Activated naive CD4-positive, alpha-beta T cell treated with anti-CD3 and anti-CD28 coated beads, Interleukin-2, amount 10 ng/mL, durations not matched to agents 7 days and 5 days (primary cell): ENCODE measurements at regions not wholly inside any gene's neighbourhood (a gene's known extent, or its start where the extent isn't known, plus 50 kb on each side); places are given as distances from the start of the nearest gene placed in this dataset.
A peak's percentile ranks its signal among the peaks of the same experiment; 100 is the strongest.

Experiments
- CTCF ChIA-PET: fragments of 350-600 bp; sonication (Branson Sonifier 250); formaldehyde crosslinking; loops from one replicate; lab custom pipeline; 2021; ENCODE audit warnings: antibody characterized with exemption; lab: Charles Lee
- DNase-seq: peaks from one replicate; pipeline ENCODE4 v3.0.0-alpha.2; 2020
- H3K27ac Mint-ChIP-seq: one replicate; pipeline ENCODE4 v1.8.0; 2021; ENCODE audit warnings: mild to moderate bottlenecking, moderate library complexity, mixed read lengths
- H3K27me3 Mint-ChIP-seq: one replicate; pipeline ENCODE4 v1.8.0; 2021; ENCODE audit warnings: mild to moderate bottlenecking, mixed read lengths
- H3K36me3 Mint-ChIP-seq: one replicate; pipeline ENCODE4 v1.8.0; 2021; ENCODE audit warnings: mixed read lengths
- H3K4me1 Mint-ChIP-seq: one replicate; pipeline ENCODE4 v1.8.0; 2021; ENCODE audit warnings: mixed read lengths
- H3K4me3 Mint-ChIP-seq: one replicate; pipeline ENCODE4 v1.8.0; 2021; ENCODE audit warnings: mild to moderate bottlenecking, moderate library complexity, mixed read lengths
- H3K9me3 Mint-ChIP-seq: one replicate; pipeline ENCODE4 v1.8.0; 2021; ENCODE audit warnings: mixed read lengths

GRCh38 chr3:117998071-117998470, 1036.6 kb downstream of the IGSF11 start:
- H3K27me3 Mint-ChIP-seq: no peaks in the 10 kb centered on the region
- no peak for DNase-seq
- H3K27ac Mint-ChIP-seq: no peak overlapping the region
- H3K9me3 Mint-ChIP-seq: no peaks in the 10 kb centered on the region
- H3K4me3 Mint-ChIP-seq: no peak overlapping the region
- CTCF ChIA-PET: interaction anchor here (0.8 to 1.4 kb wide), 3 partner anchors 11 to 1227 kb away, joined by 3 to 4 read pairs (median 4); no protein-coding TSS in a partner anchor
- no peaks in the 10 kb centered on the region for H3K36me3 Mint-ChIP-seq
- H3K4me1 Mint-ChIP-seq: no peaks in the 10 kb centered on the region

- Mint-ChIP-seq H3K36me3 (no peaks in the 10 kb centered on the region), H3K27me3 (no peaks in the 10 kb centered on the region), H3K4me1 (no peaks in the 10 kb centered on the region), H3K9me3 (no peaks in the 10 kb centered on the region), H3K27ac (no peak overlapping the region), H3K4me3 (no peak overlapping the region)
- no peak for DNase-seq
- CTCF ChIA-PET: no interaction called here
Observed at GRCh38 chr3:118000219-118000618, 1034.4 kb downstream of the IGSF11 start.

GRCh38 chr3:118001380-118001779, 1033.3 kb downstream of the IGSF11 start:
- CTCF ChIA-PET: interaction anchor here (1.1 kb wide), 1 partner anchor 12 kb away, joined by 4 read pairs; no protein-coding TSS in a partner anchor
- H3K4me3 Mint-ChIP-seq: no peak overlapping the region
- no peaks in the 10 kb centered on the region for H3K4me1 Mint-ChIP-seq
- no peaks in the 10 kb centered on the region for H3K36me3 Mint-ChIP-seq
- no peaks in the 10 kb centered on the region for H3K9me3 Mint-ChIP-seq
- no peak overlapping the region for H3K27ac Mint-ChIP-seq
- H3K27me3 Mint-ChIP-seq: no peaks in the 10 kb centered on the region
- no peak for DNase-seq

GRCh38 chr3:118011910-118012309, 1022.7 kb downstream of the IGSF11 start:
- no peaks in the 10 kb centered on the region for H3K9me3 Mint-ChIP-seq
- H3K27ac Mint-ChIP-seq: no peak overlapping the region

GRCh38 chr3:118029049-118029448, 1005.6 kb downstream of the IGSF11 start:
- Mint-ChIP-seq H3K27me3 (no peaks in the 10 kb centered on the region), H3K9me3 (peaks cover 17% of the 10 kb centered on the region), H3K27ac (no peak overlapping the region), H3K36me3 (no peaks in the 10 kb centered on the region), H3K4me3 (no peak overlapping the region), H3K4me1 (no peaks in the 10 kb centered on the region)
- no peak for DNase-seq
- CTCF ChIA-PET: no interaction called here

More at GRCh38 chr3:118011910-118012309, 1022.7 kb downstream of the IGSF11 start:
- no peaks in the 10 kb centered on the region for H3K36me3 Mint-ChIP-seq
- CTCF ChIA-PET: no interaction called here
- no peaks in the 10 kb centered on the region for H3K4me1 Mint-ChIP-seq
- no peak overlapping the region for H3K4me3 Mint-ChIP-seq
- H3K27me3 Mint-ChIP-seq: no peaks in the 10 kb centered on the region
- no peak for DNase-seq

- Mint-ChIP-seq H3K9me3 (peaks cover 17% of the 10 kb centered on the region), H3K27ac (no peak overlapping the region), H3K4me3 (no peak overlapping the region), H3K4me1 (no peaks in the 10 kb centered on the region), H3K36me3 (no peaks in the 10 kb centered on the region), H3K27me3 (no peaks in the 10 kb centered on the region)
- CTCF ChIA-PET: no interaction called here
- no peak for DNase-seq
Observed at GRCh38 chr3:118036215-118036614, 998.4 kb downstream of the IGSF11 start.

GRCh38 chr3:118055381-118055780, 979.3 kb downstream of the IGSF11 start:
- no peak overlapping the region for H3K27ac Mint-ChIP-seq
- H3K36me3 Mint-ChIP-seq: no peaks in the 10 kb centered on the region
- H3K4me3 Mint-ChIP-seq: no peak overlapping the region
- no peaks in the 10 kb centered on the region for H3K4me1 Mint-ChIP-seq
- H3K9me3 Mint-ChIP-seq: peaks cover 2% of the 10 kb centered on the region
- CTCF ChIA-PET: no interaction called here
- DNase-seq: no peak
- H3K27me3 Mint-ChIP-seq: no peaks in the 10 kb centered on the region

- DNase-seq: no peak
- peaks cover 3% of the 10 kb centered on the region for H3K9me3 Mint-ChIP-seq
- H3K27ac Mint-ChIP-seq: no peak overlapping the region
- no peaks in the 10 kb centered on the region for H3K36me3 Mint-ChIP-seq
- no peak overlapping the region for H3K4me3 Mint-ChIP-seq
- CTCF ChIA-PET: interaction anchor here (0.6 kb wide), 1 partner anchor 59 kb away, joined by 4 read pairs; no protein-coding TSS in a partner anchor
- H3K27me3 Mint-ChIP-seq: no peaks in the 10 kb centered on the region
- H3K4me1 Mint-ChIP-seq: no peaks in the 10 kb centered on the region
Observed at GRCh38 chr3:118057086-118057485, 977.6 kb downstream of the IGSF11 start.

- Mint-ChIP-seq H3K27me3 (no peaks in the 10 kb centered on the region), H3K4me1 (no peaks in the 10 kb centered on the region), H3K4me3 (no peak overlapping the region), H3K36me3 (no peaks in the 10 kb centered on the region), H3K9me3 (peaks cover 5% of the 10 kb centered on the region), H3K27ac (no peak overlapping the region)
- no peak for DNase-seq
- CTCF ChIA-PET: no interaction called here
Observed at GRCh38 chr3:118059096-118059495, 975.5 kb downstream of the IGSF11 start.

- Mint-ChIP-seq H3K4me3 (no peak overlapping the region), H3K27me3 (no peaks in the 10 kb centered on the region)
- CTCF ChIA-PET: no interaction called here
Observed at GRCh38 chr3:118067439-118067838, 967.2 kb downstream of the IGSF11 start.

GRCh38 chr3:118075873-118076272, 958.8 kb downstream of the IGSF11 start:
- no peaks in the 10 kb centered on the region for H3K27me3 Mint-ChIP-seq
- CTCF ChIA-PET: no interaction called here
- H3K4me1 Mint-ChIP-seq: no peaks in the 10 kb centered on the region
- H3K27ac Mint-ChIP-seq: no peak overlapping the region
- no peak overlapping the region for H3K4me3 Mint-ChIP-seq
- H3K9me3 Mint-ChIP-seq: peaks cover 14% of the 10 kb centered on the region
- no peak for DNase-seq
- no peaks in the 10 kb centered on the region for H3K36me3 Mint-ChIP-seq

More at GRCh38 chr3:118067439-118067838, 967.2 kb downstream of the IGSF11 start:
- Mint-ChIP-seq H3K9me3 (peaks cover 5% of the 10 kb centered on the region), H3K36me3 (no peaks in the 10 kb centered on the region), H3K27ac (no peak overlapping the region), H3K4me1 (no peaks in the 10 kb centered on the region)
- no peak for DNase-seq

GRCh38 chr3:118077332-118077731, 957.3 kb downstream of the IGSF11 start:
- Mint-ChIP-seq H3K27me3 (no peaks in the 10 kb centered on the region), H3K27ac (peak overlapping the region; percentile 37), H3K36me3 (no peaks in the 10 kb centered on the region), H3K4me3 (no peak overlapping the region), H3K4me1 (no peaks in the 10 kb centered on the region), H3K9me3 (peaks cover 16% of the 10 kb centered on the region)
- DNase-seq: no peak
- CTCF ChIA-PET: no interaction called here

GRCh38 chr3:118080889-118081288, 953.8 kb downstream of the IGSF11 start:
- Mint-ChIP-seq H3K36me3 (no peaks in the 10 kb centered on the region), H3K4me3 (no peak overlapping the region), H3K4me1 (no peaks in the 10 kb centered on the region), H3K27me3 (no peaks in the 10 kb centered on the region), H3K27ac (no peak overlapping the region), H3K9me3 (peaks cover 13% of the 10 kb centered on the region)
- CTCF ChIA-PET: no interaction called here
- no peak for DNase-seq

- no peak overlapping the region for H3K4me3 Mint-ChIP-seq
- no peak for DNase-seq
- CTCF ChIA-PET: no interaction called here
- H3K9me3 Mint-ChIP-seq: peaks cover 19% of the 10 kb centered on the region
- no peak overlapping the region for H3K27ac Mint-ChIP-seq
- H3K27me3 Mint-ChIP-seq: no peaks in the 10 kb centered on the region
- no peaks in the 10 kb centered on the region for H3K36me3 Mint-ChIP-seq
- H3K4me1 Mint-ChIP-seq: no peaks in the 10 kb centered on the region
Observed at GRCh38 chr3:118088696-118089095, 946.0 kb downstream of the IGSF11 start.

GRCh38 chr3:118089563-118089962, 945.1 kb downstream of the IGSF11 start:
- DNase-seq: no peak
- Mint-ChIP-seq H3K4me3 (no peak overlapping the region), H3K36me3 (no peaks in the 10 kb centered on the region), H3K27ac (no peak overlapping the region), H3K4me1 (no peaks in the 10 kb centered on the region), H3K27me3 (no peaks in the 10 kb centered on the region), H3K9me3 (peaks cover 24% of the 10 kb centered on the region)
- CTCF ChIA-PET: no interaction called here

GRCh38 chr3:118097226-118097625, 937.4 kb downstream of the IGSF11 start:
- CTCF ChIA-PET: no interaction called here
- Mint-ChIP-seq H3K9me3 (peaks cover 25% of the 10 kb centered on the region), H3K4me1 (no peaks in the 10 kb centered on the region), H3K4me3 (no peak overlapping the region), H3K27ac (no peak overlapping the region), H3K27me3 (no peaks in the 10 kb centered on the region), H3K36me3 (no peaks in the 10 kb centered on the region)
- DNase-seq: no peak
